ENCODE measurements at regions not wholly inside any gene's neighbourhood (a gene's known extent, or its start where the extent isn't known, plus 50 kb on each side); places are given as distances from the start of the nearest gene placed in this dataset.

GRCh38 chr4:42330002-42330592 is 67.2 kb upstream of the SHISA3 start:
- no peak overlapping the region for H3K4me3 ChIP-seq (ENCODE audit: low read depth, low read length)
- no peak for TF ChIP-seq MYC (IDR thresholded peaks at IDR 0.05; ENCODE audit: low read depth, low read length)
- no peak for TF ChIP-seq MAX (IDR thresholded peaks at IDR 0.05; ENCODE audit: low read depth, low read length)
- TF ChIP-seq CTCF (IDR thresholded peaks at IDR 0.05; ENCODE audit: low read depth, low read length), result no peak
- TF ChIP-seq POLR2A (IDR thresholded peaks at IDR 0.05; ENCODE audit: extremely low read depth, insufficient read length), result no peak
- no peak for DNase-seq (ENCODE audit: low read depth)

- no peak for TF ChIP-seq CTCF (IDR thresholded peaks at IDR 0.05; ENCODE audit: low read depth, low read length)
- TF ChIP-seq MYC (IDR thresholded peaks at IDR 0.05; ENCODE audit: low read depth, low read length), result no peak
- no peak for TF ChIP-seq MAX (IDR thresholded peaks at IDR 0.05; ENCODE audit: low read depth, low read length)
- TF ChIP-seq POLR2A (IDR thresholded peaks at IDR 0.05; ENCODE audit: extremely low read depth, insufficient read length), result no peak
- no peak for DNase-seq (ENCODE audit: low read depth)
- H3K4me3 ChIP-seq (ENCODE audit: low read depth, low read length), result no peak overlapping the region
These were observed 66.2 kb upstream of the SHISA3 start for GRCh38 chr4:42331040-42331439.

GRCh38 chr4:42331914-42332368 is 65.3 kb upstream of the SHISA3 start:
- no peak overlapping the region for H3K4me3 ChIP-seq (ENCODE audit: low read depth, low read length)
- DNase-seq (ENCODE audit: low read depth), result no peak
- no peak for TF ChIP-seq MAX (IDR thresholded peaks at IDR 0.05; ENCODE audit: low read depth, low read length)
- TF ChIP-seq MYC (IDR thresholded peaks at IDR 0.05; ENCODE audit: low read depth, low read length), result no peak
- TF ChIP-seq POLR2A (IDR thresholded peaks at IDR 0.05; ENCODE audit: extremely low read depth, insufficient read length), result no peak
- TF ChIP-seq CTCF (IDR thresholded peaks at IDR 0.05; ENCODE audit: low read depth, low read length), result no peak

GRCh38 chr4:42339935-42340406 is 57.3 kb upstream of the SHISA3 start:
- H3K4me3 ChIP-seq (ENCODE audit: low read depth, low read length), result no peak overlapping the region
- no peak for TF ChIP-seq MAX (IDR thresholded peaks at IDR 0.05; ENCODE audit: low read depth, low read length)
- TF ChIP-seq MYC (IDR thresholded peaks at IDR 0.05; ENCODE audit: low read depth, low read length), result no peak
- no peak for TF ChIP-seq CTCF (IDR thresholded peaks at IDR 0.05; ENCODE audit: low read depth, low read length)
- no peak for TF ChIP-seq POLR2A (IDR thresholded peaks at IDR 0.05; ENCODE audit: extremely low read depth, insufficient read length)
- no peak for DNase-seq (ENCODE audit: low read depth)

GRCh38 chr4:42341518-42342026 is 55.7 kb upstream of the SHISA3 start:
- no peak overlapping the region for H3K4me3 ChIP-seq (ENCODE audit: low read depth, low read length)
- no peak for TF ChIP-seq MAX (IDR thresholded peaks at IDR 0.05; ENCODE audit: low read depth, low read length)
- TF ChIP-seq MYC (IDR thresholded peaks at IDR 0.05; ENCODE audit: low read depth, low read length), result no peak
- TF ChIP-seq CTCF (IDR thresholded peaks at IDR 0.05; ENCODE audit: low read depth, low read length), result no peak
- no peak for TF ChIP-seq POLR2A (IDR thresholded peaks at IDR 0.05; ENCODE audit: extremely low read depth, insufficient read length)
- no peak for DNase-seq (ENCODE audit: low read depth)
